Mucosa of descending colon (tissue), 3 donors: ENCODE measurements at regions not wholly inside any gene's neighbourhood (a gene's known extent, or its start where the extent isn't known, plus 50 kb on each side); places are given as distances from the start of the nearest gene placed in this dataset.

ENCODE experiments used
- ATAC-seq: fragments of 200-7000 bp; cut with Tn5 transposase; one replicate; pipeline ENCODE4 v1.9.1; 2020; ENCODE audit warnings: mild to moderate bottlenecking, moderate library complexity
- DNase-seq, 3 donors: peaks; one replicate each; pipeline ENCODE4 v3.0.0-alpha.2; 2020
- H3K36me3 ChIP-seq: fragments of 200-600 bp; one replicate; pipeline ENCODE4 v1.8.0; 2021; ENCODE audit warnings: low read depth, mild to moderate bottlenecking
- H3K4me1 ChIP-seq: fragments of 200-600 bp; one replicate; pipeline ENCODE4 v1.8.0; 2021; ENCODE audit warnings: low read depth, mild to moderate bottlenecking
- H3K4me3 ChIP-seq: fragments of 200-600 bp; one replicate; pipeline ENCODE4 v1.8.0; 2021; ENCODE audit warnings: mild to moderate bottlenecking
- H3K9me3 ChIP-seq: fragments of 200-600 bp; one replicate; pipeline ENCODE4 v1.8.0; 2021; ENCODE audit warnings: mild to moderate bottlenecking
- intact Hi-C, 2 donors: fragments of 100-400 bp; cut with DNase I in 1 of 2; cut with micrococcal nuclease in 1 of 2; formaldehyde crosslinking; loops; one replicate each; pipeline versions ENCODE4 v1.11.0 to v1.11.1; 2022; cut with DNase I, micrococcal nuclease
- TF ChIP-seq, protein P1 (sequence below): fragments of 200-600 bp; IDR thresholded peaks from one replicate; pipeline ENCODE4 v1.8.0; 2022; ENCODE audit warnings: antibody characterized with exemption, mild to moderate bottlenecking
- donor health status: DM: no; HTN: no; CAD: no; lungs with moderate emphysema.
- donor health status: DM: no; HTN: no; CAD: no.
- donor health status: DM: no; HTN: yes; CAD: no.

DNA sequence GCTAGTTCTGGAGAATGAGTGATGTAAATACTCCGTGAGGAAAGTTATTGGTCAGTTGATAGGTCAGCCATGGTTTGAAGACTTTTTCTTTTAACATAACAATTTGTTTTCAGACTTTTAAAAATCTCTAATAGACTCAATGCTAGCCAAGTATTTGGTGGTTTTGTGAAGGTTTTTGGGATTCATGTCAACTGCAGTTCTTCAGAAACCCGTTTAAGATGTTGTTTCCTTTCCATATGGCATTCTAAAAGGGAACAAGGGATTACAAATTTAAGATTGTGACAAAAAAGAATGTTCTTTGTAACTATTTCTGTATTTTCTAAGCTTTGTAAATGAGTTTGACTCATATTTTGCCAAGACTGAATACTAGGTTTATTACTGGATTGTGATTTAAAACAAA, 281.7 kb upstream of the COL8A1 start:
- ATAC-seq, result no peak
- no peak for DNase-seq
- Histone ChIP-seq H3K4me1 (peaks cover 3% of the 10 kb centered on the region), H3K4me3 (no peak overlapping the region), H3K9me3 (no peaks in the 10 kb centered on the region), H3K36me3 (no peaks in the 10 kb centered on the region)
- intact Hi-C loops, result no loop called here
- TF ChIP-seq, protein P1, sequence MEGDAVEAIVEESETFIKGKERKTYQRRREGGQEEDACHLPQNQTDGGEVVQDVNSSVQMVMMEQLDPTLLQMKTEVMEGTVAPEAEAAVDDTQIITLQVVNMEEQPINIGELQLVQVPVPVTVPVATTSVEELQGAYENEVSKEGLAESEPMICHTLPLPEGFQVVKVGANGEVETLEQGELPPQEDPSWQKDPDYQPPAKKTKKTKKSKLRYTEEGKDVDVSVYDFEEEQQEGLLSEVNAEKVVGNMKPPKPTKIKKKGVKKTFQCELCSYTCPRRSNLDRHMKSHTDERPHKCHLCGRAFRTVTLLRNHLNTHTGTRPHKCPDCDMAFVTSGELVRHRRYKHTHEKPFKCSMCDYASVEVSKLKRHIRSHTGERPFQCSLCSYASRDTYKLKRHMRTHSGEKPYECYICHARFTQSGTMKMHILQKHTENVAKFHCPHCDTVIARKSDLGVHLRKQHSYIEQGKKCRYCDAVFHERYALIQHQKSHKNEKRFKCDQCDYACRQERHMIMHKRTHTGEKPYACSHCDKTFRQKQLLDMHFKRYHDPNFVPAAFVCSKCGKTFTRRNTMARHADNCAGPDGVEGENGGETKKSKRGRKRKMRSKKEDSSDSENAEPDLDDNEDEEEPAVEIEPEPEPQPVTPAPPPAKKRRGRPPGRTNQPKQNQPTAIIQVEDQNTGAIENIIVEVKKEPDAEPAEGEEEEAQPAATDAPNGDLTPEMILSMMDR, result no peak

DNA sequence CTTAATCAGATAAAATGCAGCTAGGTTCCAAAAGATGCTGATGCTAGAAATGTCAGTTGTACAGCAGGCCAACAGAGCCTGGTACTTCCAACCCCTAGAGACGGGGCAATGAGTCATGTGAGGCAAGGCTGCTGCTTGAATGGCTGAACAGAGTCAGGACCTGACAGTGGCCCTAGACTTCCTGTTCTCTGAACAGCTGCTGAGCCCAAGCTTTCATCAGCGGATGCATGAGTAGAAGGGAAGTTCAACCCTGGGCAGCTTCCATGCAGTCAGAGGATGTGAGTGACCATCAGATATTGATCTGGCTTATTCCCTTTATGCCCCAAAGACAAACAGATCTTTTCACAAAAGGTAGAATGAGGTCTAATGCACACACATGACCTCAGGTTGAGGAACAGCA, 282.9 kb upstream of the COL8A1 start:
- TF ChIP-seq, protein P1, result no peak
- Histone ChIP-seq H3K36me3 (no peaks in the 10 kb centered on the region), H3K4me1 (peaks cover 3% of the 10 kb centered on the region), H3K4me3 (no peak overlapping the region), H3K9me3 (no peaks in the 10 kb centered on the region)
- ATAC-seq, result no peak
- intact Hi-C loops, result no loop called here
- DNase-seq, result no peak

GRCh38 chr3:99352811-99353210, 285.6 kb upstream of the COL8A1 start:
- intact Hi-C loops, result no loop called here
- H3K4me1 ChIP-seq, result peaks cover 3% of the 10 kb centered on the region
- H3K4me3 ChIP-seq, result no peak overlapping the region
- no peaks in the 10 kb centered on the region for H3K9me3 ChIP-seq
- H3K36me3 ChIP-seq, result no peaks in the 10 kb centered on the region
- TF ChIP-seq, protein P1, result no peak
- ATAC-seq (peak; percentile 58), DNase-seq (no peak)

- peak; percentile 39 for ATAC-seq
- Histone ChIP-seq H3K9me3 (no peaks in the 10 kb centered on the region), H3K4me3 (no peak overlapping the region), H3K36me3 (no peaks in the 10 kb centered on the region), H3K4me1 (peaks cover 3% of the 10 kb centered on the region)
- TF ChIP-seq, protein P1, result no peak
- DNase-seq, result no peak
- intact Hi-C loops, result no loop called here
Measured at GRCh38 chr3:99351122-99351521, 287.3 kb upstream of the COL8A1 start.

DNA sequence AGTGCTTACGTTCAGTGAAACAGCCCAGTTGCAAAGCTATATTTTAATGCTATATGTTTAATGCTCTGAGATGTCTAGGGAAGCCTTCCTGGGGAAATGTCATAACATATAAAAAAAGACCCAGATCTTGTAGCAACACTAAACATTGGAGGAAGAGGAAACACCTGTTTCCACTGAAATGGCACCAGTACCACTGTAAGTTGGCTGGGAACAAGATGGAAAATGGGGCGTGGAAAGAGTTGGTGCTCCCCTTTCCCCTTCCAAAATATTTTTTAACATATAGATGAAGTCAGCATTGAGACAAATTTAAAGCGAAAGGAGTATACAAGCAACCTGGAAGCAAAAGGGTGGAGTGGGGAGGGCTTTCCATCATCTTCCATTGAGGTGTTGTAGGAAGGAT, 289.9 kb upstream of the COL8A1 start:
- ATAC-seq (no peak), DNase-seq (no peak)
- intact Hi-C loops, result no loop called here

More for the DNA sequence above, 289.9 kb upstream of the COL8A1 start:
- H3K9me3 ChIP-seq, result no peaks in the 10 kb centered on the region
- no peak overlapping the region for H3K4me3 ChIP-seq
- peaks cover 3% of the 10 kb centered on the region for H3K4me1 ChIP-seq
- TF ChIP-seq, protein P1, result no peak
- H3K36me3 ChIP-seq, result no peaks in the 10 kb centered on the region
